ENCODE measurements at regions not wholly inside any gene's neighbourhood (a gene's known extent, or its start where the extent isn't known, plus 50 kb on each side); places are given as distances from the start of the nearest gene placed in this dataset.

GRCh38 chr10:108250936-108251620, 1086.6 kb upstream of the SORCS1 start:
- H3K27ac ChIP-seq: no peak overlapping the region

GRCh38 chr10:108249940-108250339, 1085.4 kb upstream of the SORCS1 start:
- no peak overlapping the region for H3K27ac ChIP-seq
- TF ChIP-seq CTCF (conservative IDR thresholded peaks at IDR 0.05): no peak

More at GRCh38 chr10:108250936-108251620, 1086.6 kb upstream of the SORCS1 start:
- TF ChIP-seq CTCF (conservative IDR thresholded peaks at IDR 0.05): no peak

- no peak for TF ChIP-seq CTCF (conservative IDR thresholded peaks at IDR 0.05)
- no peak overlapping the region for H3K27ac ChIP-seq
Observed at GRCh38 chr10:108244443-108245228, 1080.1 kb upstream of the SORCS1 start.

GRCh38 chr10:108241166-108241565, 1076.7 kb upstream of the SORCS1 start:
- TF ChIP-seq CTCF (conservative IDR thresholded peaks at IDR 0.05): no peak

GRCh38 chr10:108238261-108238660, 1073.8 kb upstream of the SORCS1 start:
- H3K27ac ChIP-seq: no peak overlapping the region
- no peak for TF ChIP-seq CTCF (conservative IDR thresholded peaks at IDR 0.05)

More at GRCh38 chr10:108241166-108241565, 1076.7 kb upstream of the SORCS1 start:
- H3K27ac ChIP-seq: no peak overlapping the region

- TF ChIP-seq CTCF (conservative IDR thresholded peaks at IDR 0.05): no peak
- H3K27ac ChIP-seq: no peak overlapping the region
Observed at GRCh38 chr10:108230478-108231170, 1066.1 kb upstream of the SORCS1 start.

- no peak for TF ChIP-seq CTCF (conservative IDR thresholded peaks at IDR 0.05)
- no peak overlapping the region for H3K27ac ChIP-seq
Observed at GRCh38 chr10:108208732-108209131, 1044.2 kb upstream of the SORCS1 start.

All from VCaP (cell line).